ENCODE measurements at regions not wholly inside any gene's neighbourhood (a gene's known extent, or its start where the extent isn't known, plus 50 kb on each side); places are given as distances from the start of the nearest gene placed in this dataset.

DNA sequence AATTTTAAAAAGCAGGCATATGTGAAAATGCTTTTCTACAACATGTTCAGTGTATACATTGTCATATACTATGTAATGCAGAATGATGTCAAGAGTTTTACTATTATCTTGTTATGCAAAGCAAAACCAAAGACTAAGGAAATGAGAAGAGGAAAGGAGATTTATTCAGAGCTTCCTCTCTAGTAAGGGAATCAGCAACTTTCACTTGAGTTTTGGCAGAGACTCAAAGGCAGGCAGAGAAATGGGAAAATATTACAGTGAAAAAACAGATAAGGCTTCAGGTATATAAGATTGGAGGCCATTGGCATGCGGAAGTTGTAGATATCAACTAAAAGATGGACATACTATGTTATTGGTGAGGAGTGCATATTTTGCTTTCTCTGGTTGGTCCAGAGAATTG, 512.0 kb upstream of the PCDH20 start:
- no peak overlapping the region for H3K27ac ChIP-seq
- no peak for TF ChIP-seq ZFX (IDR thresholded peaks at IDR 0.05)
- TF ChIP-seq, protein P1, sequence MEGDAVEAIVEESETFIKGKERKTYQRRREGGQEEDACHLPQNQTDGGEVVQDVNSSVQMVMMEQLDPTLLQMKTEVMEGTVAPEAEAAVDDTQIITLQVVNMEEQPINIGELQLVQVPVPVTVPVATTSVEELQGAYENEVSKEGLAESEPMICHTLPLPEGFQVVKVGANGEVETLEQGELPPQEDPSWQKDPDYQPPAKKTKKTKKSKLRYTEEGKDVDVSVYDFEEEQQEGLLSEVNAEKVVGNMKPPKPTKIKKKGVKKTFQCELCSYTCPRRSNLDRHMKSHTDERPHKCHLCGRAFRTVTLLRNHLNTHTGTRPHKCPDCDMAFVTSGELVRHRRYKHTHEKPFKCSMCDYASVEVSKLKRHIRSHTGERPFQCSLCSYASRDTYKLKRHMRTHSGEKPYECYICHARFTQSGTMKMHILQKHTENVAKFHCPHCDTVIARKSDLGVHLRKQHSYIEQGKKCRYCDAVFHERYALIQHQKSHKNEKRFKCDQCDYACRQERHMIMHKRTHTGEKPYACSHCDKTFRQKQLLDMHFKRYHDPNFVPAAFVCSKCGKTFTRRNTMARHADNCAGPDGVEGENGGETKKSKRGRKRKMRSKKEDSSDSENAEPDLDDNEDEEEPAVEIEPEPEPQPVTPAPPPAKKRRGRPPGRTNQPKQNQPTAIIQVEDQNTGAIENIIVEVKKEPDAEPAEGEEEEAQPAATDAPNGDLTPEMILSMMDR (conservative IDR thresholded peaks at IDR 0.05), result no peak

DNA sequence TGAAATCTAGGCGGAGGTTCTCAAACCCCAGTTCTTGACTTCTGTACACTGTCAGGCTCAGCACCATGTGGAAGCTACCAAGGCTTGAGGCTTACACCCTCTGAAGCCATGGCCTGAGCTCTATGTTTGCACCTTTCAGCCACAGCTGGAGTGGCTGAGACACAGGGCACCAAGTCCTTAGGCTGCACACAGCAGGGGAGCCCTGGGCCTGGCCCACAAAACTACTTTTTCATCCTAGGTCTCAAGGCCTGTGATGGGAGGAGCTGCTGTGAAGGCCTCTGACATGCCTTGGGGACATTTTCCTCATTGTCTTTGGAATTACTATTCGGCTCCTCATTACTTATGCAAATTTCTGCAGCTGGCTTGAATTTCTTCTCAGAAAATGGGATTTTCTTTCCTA, 503.2 kb upstream of the PCDH20 start:
- TF ChIP-seq, protein P1 (conservative IDR thresholded peaks at IDR 0.05), result no peak
- no peak for TF ChIP-seq ZFX (IDR thresholded peaks at IDR 0.05)

DNA sequence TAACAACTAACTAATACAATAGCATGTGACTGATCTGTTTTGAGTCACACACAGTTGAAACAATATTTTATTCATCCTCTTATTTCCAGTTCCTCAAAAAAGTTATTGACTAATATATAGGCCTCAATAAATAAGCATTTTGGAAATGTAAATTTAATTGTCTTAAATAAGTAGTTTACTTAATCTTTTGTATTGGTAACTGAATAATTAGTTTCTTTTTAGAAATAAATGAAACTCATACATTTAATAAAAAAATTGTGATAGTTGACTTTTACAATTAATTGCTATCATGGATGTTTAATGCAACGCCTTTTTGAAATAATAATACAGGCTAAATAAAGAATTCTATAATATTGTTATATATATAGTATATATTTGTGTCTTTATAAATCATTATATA, 500.8 kb upstream of the PCDH20 start:
- no peak overlapping the region for H3K27ac ChIP-seq
- TF ChIP-seq, protein P1 (conservative IDR thresholded peaks at IDR 0.05), result no peak
- no peak for TF ChIP-seq ZFX (IDR thresholded peaks at IDR 0.05)

More for the DNA sequence above, 503.2 kb upstream of the PCDH20 start:
- no peak overlapping the region for H3K27ac ChIP-seq

DNA sequence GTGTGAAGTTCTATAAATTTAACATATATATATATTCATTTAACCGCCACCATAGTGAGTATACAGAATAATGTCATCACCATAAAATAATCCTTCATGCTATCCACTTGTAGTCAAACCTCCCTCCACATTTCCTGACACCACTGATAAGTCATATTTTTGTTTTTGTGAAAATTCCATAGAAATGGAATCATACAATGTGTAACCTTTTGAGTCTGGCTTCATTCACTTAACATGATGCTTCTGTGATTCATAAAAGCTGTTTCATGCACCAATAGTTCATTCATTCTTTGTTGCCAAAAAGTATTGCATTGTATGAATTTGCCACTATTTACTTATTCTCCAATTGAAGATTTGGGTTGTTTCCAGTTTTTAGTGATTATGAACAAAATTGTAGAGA, 497.5 kb upstream of the PCDH20 start:
- no peak for TF ChIP-seq ZFX (IDR thresholded peaks at IDR 0.05)
- TF ChIP-seq, protein P1 (conservative IDR thresholded peaks at IDR 0.05), result no peak
- H3K27ac ChIP-seq, result no peak overlapping the region

DNA sequence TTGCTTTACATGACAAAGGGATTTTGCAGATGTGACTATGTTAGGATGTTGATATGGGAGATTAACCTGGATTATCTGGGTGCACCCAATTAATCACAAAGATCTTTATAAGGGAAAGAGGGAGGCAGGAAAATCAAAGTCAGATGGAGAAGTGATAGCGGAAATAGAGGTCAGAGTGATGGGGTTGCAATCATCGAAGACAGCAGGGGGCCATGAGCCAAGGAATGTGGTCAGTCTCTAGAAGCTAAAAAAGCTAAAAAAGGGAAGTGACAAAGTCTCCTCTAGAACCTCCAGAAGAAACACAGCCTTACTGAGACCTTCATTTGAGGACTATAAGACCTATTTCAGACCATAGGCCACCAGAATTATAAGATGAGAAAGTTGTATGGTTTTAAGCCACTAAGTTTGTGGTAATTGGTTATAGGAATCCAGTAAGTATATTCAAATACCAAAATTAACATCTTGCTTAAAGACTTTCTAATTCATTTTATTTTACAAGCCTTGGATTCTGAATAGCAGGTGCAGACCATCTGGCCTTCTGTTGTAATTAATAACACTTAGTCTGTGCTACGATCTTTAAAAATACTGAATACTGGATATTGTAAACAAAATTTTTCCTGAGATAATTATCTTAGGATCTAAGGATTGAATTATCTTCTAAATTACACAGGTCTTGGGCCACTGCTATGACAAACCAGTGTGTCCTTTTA, 493.4 kb upstream of the PCDH20 start:
- TF ChIP-seq ZFX (IDR thresholded peaks at IDR 0.05), result no peak
- TF ChIP-seq, protein P1 (conservative IDR thresholded peaks at IDR 0.05), result no peak
- H3K27ac ChIP-seq, result no peak overlapping the region

DNA sequence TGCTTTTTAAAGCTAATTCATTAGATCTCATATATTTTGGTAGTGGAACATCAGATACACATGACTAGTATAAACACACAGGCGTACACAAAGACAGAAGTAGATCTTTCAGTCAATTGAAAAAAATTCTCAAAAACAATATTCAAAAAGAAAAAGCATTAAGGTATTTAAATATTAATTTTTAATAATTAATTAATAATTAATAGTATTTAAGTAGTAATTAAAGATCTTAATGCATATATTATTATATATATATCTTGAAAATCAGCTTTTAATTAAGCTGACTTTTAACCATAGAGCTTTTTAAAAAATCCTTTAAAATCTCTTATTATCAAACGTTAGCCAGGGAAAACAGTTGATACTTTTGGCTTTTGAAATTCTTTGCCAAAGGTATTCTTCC, 489.4 kb upstream of the PCDH20 start:
- H3K27ac ChIP-seq, result no peak overlapping the region

DNA sequence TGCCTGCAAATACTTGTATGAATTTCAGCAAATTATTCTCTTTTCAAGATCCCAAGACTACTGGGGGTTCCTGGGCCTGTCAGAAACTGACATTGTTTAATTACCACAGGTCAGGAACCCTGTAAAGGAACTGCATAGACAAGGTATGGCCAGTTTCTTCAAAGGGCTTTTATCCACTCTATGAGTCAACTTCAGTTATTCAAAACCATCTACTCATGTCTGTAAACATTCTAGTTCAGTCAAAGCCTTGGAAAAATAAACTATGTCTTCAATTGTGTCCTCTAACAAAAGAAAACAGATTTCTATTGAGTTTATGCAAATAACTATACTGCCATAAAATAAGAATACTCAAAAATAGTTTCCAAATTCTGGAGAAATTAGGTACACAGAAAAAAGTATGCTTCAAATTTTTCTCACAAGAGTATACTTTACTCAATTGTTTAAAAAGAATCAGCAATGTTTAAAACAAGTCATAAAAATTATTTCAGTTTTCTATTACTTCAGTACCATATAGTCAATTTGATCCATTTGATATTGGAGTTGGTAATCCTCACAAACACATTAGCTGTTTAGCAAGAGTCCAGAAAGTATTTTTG, 486.4 kb upstream of the PCDH20 start:
- TF ChIP-seq, protein P1 (conservative IDR thresholded peaks at IDR 0.05), result no peak
- no peak for TF ChIP-seq ZFX (IDR thresholded peaks at IDR 0.05)
- no peak overlapping the region for H3K27ac ChIP-seq

More for the DNA sequence above, 489.4 kb upstream of the PCDH20 start:
- TF ChIP-seq ZFX (IDR thresholded peaks at IDR 0.05), result no peak
- TF ChIP-seq, protein P1 (conservative IDR thresholded peaks at IDR 0.05), result no peak

Measured in C4-2B (cell line).